ENCODE measurements at regions not wholly inside any gene's neighbourhood (a gene's known extent, or its start where the extent isn't known, plus 50 kb on each side); places are given as distances from the start of the nearest gene placed in this dataset.

DNA sequence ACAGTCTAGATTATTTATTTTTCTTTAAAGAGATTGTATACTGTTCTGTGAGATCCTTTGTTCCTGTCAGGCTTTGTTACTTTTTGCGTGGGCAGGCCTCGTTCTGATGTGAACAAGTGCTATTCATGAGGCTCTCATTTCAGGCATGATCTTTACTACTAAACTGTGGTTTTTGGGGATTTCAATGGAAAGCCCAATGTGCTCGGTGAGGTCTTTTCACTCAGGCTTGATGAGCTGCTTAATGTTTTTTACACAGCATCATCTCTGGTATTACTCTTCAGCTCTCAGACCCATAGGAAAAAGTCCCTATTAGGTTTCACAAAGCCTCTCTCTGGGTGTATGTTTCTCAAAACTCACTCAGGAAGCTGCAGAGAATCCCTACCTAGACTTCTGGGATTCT, 419.4 kb downstream of the GPATCH2 start:
- TF ChIP-seq, protein P1, sequence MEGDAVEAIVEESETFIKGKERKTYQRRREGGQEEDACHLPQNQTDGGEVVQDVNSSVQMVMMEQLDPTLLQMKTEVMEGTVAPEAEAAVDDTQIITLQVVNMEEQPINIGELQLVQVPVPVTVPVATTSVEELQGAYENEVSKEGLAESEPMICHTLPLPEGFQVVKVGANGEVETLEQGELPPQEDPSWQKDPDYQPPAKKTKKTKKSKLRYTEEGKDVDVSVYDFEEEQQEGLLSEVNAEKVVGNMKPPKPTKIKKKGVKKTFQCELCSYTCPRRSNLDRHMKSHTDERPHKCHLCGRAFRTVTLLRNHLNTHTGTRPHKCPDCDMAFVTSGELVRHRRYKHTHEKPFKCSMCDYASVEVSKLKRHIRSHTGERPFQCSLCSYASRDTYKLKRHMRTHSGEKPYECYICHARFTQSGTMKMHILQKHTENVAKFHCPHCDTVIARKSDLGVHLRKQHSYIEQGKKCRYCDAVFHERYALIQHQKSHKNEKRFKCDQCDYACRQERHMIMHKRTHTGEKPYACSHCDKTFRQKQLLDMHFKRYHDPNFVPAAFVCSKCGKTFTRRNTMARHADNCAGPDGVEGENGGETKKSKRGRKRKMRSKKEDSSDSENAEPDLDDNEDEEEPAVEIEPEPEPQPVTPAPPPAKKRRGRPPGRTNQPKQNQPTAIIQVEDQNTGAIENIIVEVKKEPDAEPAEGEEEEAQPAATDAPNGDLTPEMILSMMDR (IDR thresholded peaks at IDR 0.05) = no peak
- DNase-seq (ENCODE audit: low spot score) (no peak), ATAC-seq (ENCODE audit: insufficient number of reproducible peaks, low FRiP score, low read depth) (no peak)
- H3K4me1 ChIP-seq (ENCODE audit: control insufficient read depth in 1 of 2, low read depth in 2 of 2) = no peaks in the 10 kb centered on the region
- no peaks in the 10 kb centered on the region for H3K36me3 ChIP-seq
- no peak overlapping the region for H3K4me3 ChIP-seq
- no peak overlapping the region for H3K27ac ChIP-seq
- H3K27me3 ChIP-seq (replicated peaks; ENCODE audit: insufficient read depth) = no peaks in the 10 kb centered on the region
- no peaks in the 10 kb centered on the region for H3K9me3 ChIP-seq

GRCh38 chr1:217205578-217205977, 425.3 kb downstream of the GPATCH2 start:
- H3K36me3 ChIP-seq = no peaks in the 10 kb centered on the region
- DNase-seq (ENCODE audit: low spot score) = no peak
- no peak for ATAC-seq (ENCODE audit: insufficient number of reproducible peaks, low FRiP score, low read depth)
- no peak overlapping the region for H3K27ac ChIP-seq
- TF ChIP-seq, protein P1 (IDR thresholded peaks at IDR 0.05) = no peak
- H3K9me3 ChIP-seq = no peaks in the 10 kb centered on the region
- no peaks in the 10 kb centered on the region for H3K27me3 ChIP-seq (replicated peaks; ENCODE audit: insufficient read depth)
- H3K4me1 ChIP-seq (ENCODE audit: control insufficient read depth in 1 of 2, low read depth in 2 of 2) = no peaks in the 10 kb centered on the region
- no peak overlapping the region for H3K4me3 ChIP-seq

- no peak overlapping the region for H3K4me3 ChIP-seq
- no peaks in the 10 kb centered on the region for H3K4me1 ChIP-seq (ENCODE audit: control insufficient read depth in 1 of 2, low read depth in 2 of 2)
- no peak for ATAC-seq (ENCODE audit: insufficient number of reproducible peaks, low FRiP score, low read depth)
- TF ChIP-seq, protein P1 (IDR thresholded peaks at IDR 0.05) = no peak
- no peaks in the 10 kb centered on the region for H3K27me3 ChIP-seq (replicated peaks; ENCODE audit: insufficient read depth)
- no peak overlapping the region for H3K27ac ChIP-seq
- no peaks in the 10 kb centered on the region for H3K9me3 ChIP-seq
- H3K36me3 ChIP-seq = no peaks in the 10 kb centered on the region
- no peak for DNase-seq (ENCODE audit: low spot score)
Measured at GRCh38 chr1:217196616-217197015, 434.3 kb downstream of the GPATCH2 start.

- Histone ChIP-seq H3K4me1 (ENCODE audit: control insufficient read depth in 1 of 2, low read depth in 2 of 2) (no peaks in the 10 kb centered on the region), H3K4me3 (no peak overlapping the region), H3K27ac (no peak overlapping the region), H3K27me3 (replicated peaks; ENCODE audit: insufficient read depth) (no peaks in the 10 kb centered on the region), H3K9me3 (no peaks in the 10 kb centered on the region), H3K36me3 (no peaks in the 10 kb centered on the region)
- TF ChIP-seq, protein P1 (IDR thresholded peaks at IDR 0.05) = no peak
- ATAC-seq (ENCODE audit: insufficient number of reproducible peaks, low FRiP score, low read depth) (no peak), DNase-seq (ENCODE audit: low spot score) (no peak)
Measured at GRCh38 chr1:217193151-217193550, 437.7 kb downstream of the GPATCH2 start.

GRCh38 chr1:217191441-217191840, 439.4 kb downstream of the GPATCH2 start:
- Histone ChIP-seq H3K27ac (no peak overlapping the region), H3K4me3 (no peak overlapping the region)
- TF ChIP-seq, protein P1 (IDR thresholded peaks at IDR 0.05) = no peak

More at GRCh38 chr1:217191441-217191840, 439.4 kb downstream of the GPATCH2 start:
- Histone ChIP-seq H3K9me3 (peaks cover 3% of the 10 kb centered on the region), H3K36me3 (no peaks in the 10 kb centered on the region), H3K4me1 (ENCODE audit: control insufficient read depth in 1 of 2, low read depth in 2 of 2) (peaks cover 0 to 4% of the 10 kb centered on the region in 2 donors), H3K27me3 (replicated peaks; ENCODE audit: insufficient read depth) (no peaks in the 10 kb centered on the region)
- DNase-seq (ENCODE audit: low spot score) (no peak), ATAC-seq (ENCODE audit: insufficient number of reproducible peaks, low FRiP score, low read depth) (no peak)

All from thoracic aorta (tissue), 2 donors.